H1 (cell line): ENCODE measurements at regions not wholly inside any gene's neighbourhood (a gene's known extent, or its start where the extent isn't known, plus 50 kb on each side); places are given as distances from the start of the nearest gene placed in this dataset.

ENCODE experiments used
- CTCF ChIA-PET: fragments of 300-600 bp; sonication (Branson Sonifier 250); formaldehyde crosslinking; loops from one replicate; lab custom pipeline; 2021; ENCODE audit not compliant: partially characterized antibody; lab: Charles Lee
- POLR2A ChIA-PET: fragments of 300-600 bp; sonication (Branson Sonifier 250); formaldehyde crosslinking; loops from one replicate; lab custom pipeline; 2021; ENCODE audit warnings: inconsistent platforms; ENCODE audit not compliant: partially characterized antibody; lab: Charles Lee
- DNase-seq, 2 experiments: peaks; one replicate each; pipeline versions ENCODE4 v3.0.0 to v3.0.0-alpha.2; 2010 to 2022; ENCODE audit warnings: low spot score in 2 of 2, low read depth in 1 of 2, mixed read lengths in 1 of 2
- FAIRE-seq: peaks from 2 replicates; lab custom pipeline; 2011; peaks lifted over from hg19 to GRCh38; lab: Jason Lieb, UNC
- H2AFZ ChIP-seq: 2 replicates; pipeline ENCODE4 v1.8.1; 2012; ENCODE audit warnings: low read length, inconsistent platforms
- H2AK5ac ChIP-seq: 2 replicates; pipeline ENCODE4 v1.6.1; 2013; ENCODE audit warnings: low read depth, low read length
- H2BK120ac ChIP-seq: replicated peaks from 2 replicates; pipeline ENCODE3; 2013; ENCODE audit warnings: low read depth, low read length, inconsistent platforms
- H2BK12ac ChIP-seq: 2 replicates; pipeline ENCODE4 v1.6.1; 2013; ENCODE audit warnings: low read depth, low read length
- H2BK15ac ChIP-seq: 2 replicates; pipeline ENCODE4 v1.6.1; 2013; ENCODE audit warnings: low read length
- H2BK20ac ChIP-seq: 2 replicates; pipeline ENCODE4 v1.6.1; 2013; ENCODE audit warnings: low read length
- H2BK5ac ChIP-seq: 2 replicates; pipeline ENCODE4 v1.6.1; 2013; ENCODE audit warnings: low read depth, low read length
- H3K14ac ChIP-seq: 2 replicates; pipeline ENCODE4 v1.6.1; 2013; ENCODE audit warnings: inconsistent platforms; ENCODE audit not compliant: insufficient read length
- H3K18ac ChIP-seq: 2 replicates; pipeline ENCODE4 v1.6.1; 2013; ENCODE audit warnings: low read length; ENCODE audit errors: extremely low read depth
- H3K23ac ChIP-seq: 2 replicates; pipeline ENCODE4 v1.6.1; 2013; ENCODE audit warnings: inconsistent platforms; ENCODE audit not compliant: insufficient read length
- H3K23me2 ChIP-seq: 2 replicates; pipeline ENCODE4 v1.6.1; 2013; ENCODE audit warnings: low read depth, low read length
- H3K27ac ChIP-seq: 2 replicates; pipeline ENCODE4 v1.6.1; 2011; ENCODE audit warnings: low read depth, low read length, inconsistent platforms
- H3K27me3 ChIP-seq, 4 experiments: replicated peaks in 1 of 4; 1 replicate in 1 of 4; 2 replicates in 3 of 4; pipeline versions ENCODE4 v1.6.1 to v1.8.1; 2011 to 2013; ENCODE audit warnings: low read length in 3 of 4, mild to moderate bottlenecking in 3 of 4, inconsistent platforms in 2 of 4, mixed read lengths in 2 of 4, moderate library complexity in 1 of 4; ENCODE audit not compliant: control insufficient read depth in 3 of 4, insufficient read depth in 3 of 4; ENCODE audit errors: extremely low read depth in 1 of 4
- H3K36me3 ChIP-seq, 4 experiments: 2 replicates each; pipeline versions ENCODE4 v1.6.1 to v1.8.1; 2011 to 2013; ENCODE audit warnings: mild to moderate bottlenecking in 4 of 4, low read length in 3 of 4, moderate library complexity in 2 of 4, control low read depth in 1 of 4, inconsistent platforms in 1 of 4; ENCODE audit not compliant: insufficient read depth in 4 of 4, control insufficient read depth in 2 of 4
- H3K4ac ChIP-seq: replicated peaks from 2 replicates; pipeline ENCODE3; 2013; ENCODE audit warnings: low read length, low read depth, mixed read lengths, inconsistent platforms; ENCODE audit not compliant: insufficient read length
- H3K4me1 ChIP-seq, 4 experiments: replicated peaks in 1 of 4; 1 replicate in 1 of 4; 2 replicates in 3 of 4; pipeline versions ENCODE4 v1.6.1 to v1.8.1; 2011 to 2013; ENCODE audit warnings: low read length in 3 of 4, inconsistent platforms in 2 of 4, mixed read lengths in 1 of 4; ENCODE audit not compliant: insufficient read depth in 4 of 4, control insufficient read depth in 3 of 4
- H3K4me2 ChIP-seq, 2 experiments: 2 replicates each; pipeline versions ENCODE4 v1.6.1 to v1.8.1; 2011 to 2013; ENCODE audit warnings: low read depth in 2 of 2, low read length in 2 of 2, control low read depth in 1 of 2, inconsistent platforms in 1 of 2, mild to moderate bottlenecking in 1 of 2; ENCODE audit not compliant: insufficient read depth in 1 of 2
- H3K4me3 ChIP-seq, 4 experiments: fragments of 200-600, 300-600 bp in 1 of 4; sonication (generic), shearing (Covaris generic), sonication (Bioruptor Twin) in 1 of 4; 2 replicates each; pipeline versions ENCODE4 v1.5.1 to v1.8.1; 2011 to 2016; ENCODE audit warnings: low read length in 4 of 4, low read depth in 3 of 4, control low read depth in 2 of 4, inconsistent platforms in 2 of 4, mild to moderate bottlenecking in 2 of 4, mixed read lengths in 1 of 4, moderate library complexity in 1 of 4; ENCODE audit not compliant: insufficient read depth in 2 of 4; ENCODE audit errors: extremely low read depth in 1 of 4
- H3K56ac ChIP-seq: replicated peaks from 2 replicates; pipeline ENCODE3; 2013; ENCODE audit warnings: low read depth, mild to moderate bottlenecking, mixed read lengths, low read length, inconsistent platforms; ENCODE audit not compliant: insufficient read length
- H3K79me1 ChIP-seq: 2 replicates; pipeline ENCODE4 v1.6.1; 2013; ENCODE audit warnings: low read depth, low read length, control low read depth
- H3K79me2 ChIP-seq, 2 experiments: 2 replicates each; pipeline versions ENCODE4 v1.6.1 to v1.8.1; 2012 to 2013; ENCODE audit warnings: low read length in 2 of 2, mild to moderate bottlenecking in 2 of 2, inconsistent platforms in 1 of 2; ENCODE audit not compliant: insufficient read depth in 2 of 2, control insufficient read depth in 1 of 2
- H3K9ac ChIP-seq, 4 experiments: replicated peaks in 1 of 4; 1 replicate in 1 of 4; 2 replicates in 3 of 4; pipeline versions ENCODE4 v1.6.1 to v1.8.1; 2011 to 2013; ENCODE audit warnings: low read depth in 3 of 4, low read length in 3 of 4, control low read depth in 2 of 4, mild to moderate bottlenecking in 2 of 4, moderate library complexity in 2 of 4, inconsistent platforms in 1 of 4; ENCODE audit errors: extremely low read depth in 1 of 4
- H3K9me3 ChIP-seq, 2 experiments: 2 replicates each; pipeline versions ENCODE4 v1.6.1 to v1.8.1; 2012 to 2013; ENCODE audit warnings: mild to moderate bottlenecking in 2 of 2, moderate library complexity in 2 of 2, control low read depth in 1 of 2, inconsistent platforms in 1 of 2, low read depth in 1 of 2, low read length in 1 of 2, mixed read lengths in 1 of 2; ENCODE audit not compliant: insufficient read depth in 2 of 2
- H4K20me1 ChIP-seq, 2 experiments: replicated peaks in 1 of 2; 2 replicates each; pipeline versions ENCODE3 to v1.8.1; 2011 to 2013; ENCODE audit warnings: inconsistent platforms in 2 of 2, low read length in 2 of 2, mild to moderate bottlenecking in 1 of 2; ENCODE audit not compliant: insufficient read depth in 2 of 2, control insufficient read depth in 1 of 2
- H4K5ac ChIP-seq: 2 replicates; pipeline ENCODE4 v1.6.1; 2013; ENCODE audit warnings: low read length, low read depth, mixed read lengths, inconsistent platforms; ENCODE audit not compliant: insufficient read length
- H4K8ac ChIP-seq: 2 replicates; pipeline ENCODE4 v1.8.0; 2013; ENCODE audit warnings: mild to moderate bottlenecking, moderate library complexity, low read length, inconsistent platforms; ENCODE audit not compliant: insufficient read depth; ENCODE audit errors: extremely low read depth
- H4K91ac ChIP-seq: replicated peaks from 2 replicates; pipeline ENCODE3; 2013; ENCODE audit warnings: low read length, mixed read lengths, inconsistent platforms; ENCODE audit not compliant: insufficient read length
- BACH1 ChIP-seq: IDR thresholded peaks from 2 replicates; pipeline ENCODE4 v1.6.1; 2012; ENCODE audit warnings: low read length, improper control_type of control experiment
- CTCF ChIP-seq, 3 experiments: IDR thresholded peaks; 1 replicate in 2 of 3; 2 replicates in 1 of 3; pipeline versions ENCODE4 v1.5.1 to v1.6.1; 2011; ENCODE audit warnings: low read length in 3 of 3, mild to moderate bottlenecking in 3 of 3, inconsistent platforms in 2 of 3, low read depth in 1 of 3, moderate library complexity in 1 of 3; ENCODE audit not compliant: insufficient read depth in 1 of 3; ENCODE audit errors: control extremely low read depth in 1 of 3
- EP300 ChIP-seq, 2 experiments: IDR thresholded peaks; 1 replicate in 1 of 2; 2 replicates in 1 of 2; pipeline ENCODE4 v1.6.1; 2011 to 2012; ENCODE audit warnings: low read depth in 2 of 2, low read length in 2 of 2, mild to moderate bottlenecking in 2 of 2, borderline replicate concordance in 1 of 2, inconsistent platforms in 1 of 2, moderate library complexity in 1 of 2
- GTF2F1 ChIP-seq: IDR thresholded peaks from 2 replicates; pipeline ENCODE4 v1.6.1; 2012; ENCODE audit warnings: low read depth, low read length, improper control_type of control experiment, borderline replicate concordance
- HDAC6 ChIP-seq: IDR thresholded peaks from one replicate; pipeline ENCODE4 v1.7.1; 2012; ENCODE audit warnings: low read depth, mild to moderate bottlenecking, inconsistent platforms, low read length, moderate library complexity
- JUN ChIP-seq: IDR thresholded peaks from 2 replicates; pipeline ENCODE4 v1.6.1; 2011; ENCODE audit warnings: low read depth, mild to moderate bottlenecking, improper control_type of control experiment, low read length
- KDM5A ChIP-seq: fragments of 200-600 bp; IDR thresholded peaks from 2 replicates; pipeline ENCODE4 v1.7.1; 2012; ENCODE audit warnings: mild to moderate bottlenecking, low read length, inconsistent platforms, mixed read lengths
- MAX ChIP-seq: IDR thresholded peaks from 2 replicates; pipeline ENCODE4 v1.6.1; 2012; ENCODE audit warnings: inconsistent platforms
- POLR2AphosphoS5 ChIP-seq: IDR thresholded peaks from 2 replicates; pipeline ENCODE4 v1.6.1; 2011; ENCODE audit warnings: low read depth, low read length
- POU5F1 ChIP-seq: IDR thresholded peaks from 2 replicates; pipeline ENCODE4 v1.6.1; 2011; ENCODE audit warnings: low read depth, mild to moderate bottlenecking, low read length, moderate library complexity
- RBBP5 ChIP-seq: IDR thresholded peaks from 2 replicates; pipeline ENCODE4 v1.7.1; 2012; ENCODE audit warnings: low read depth, mild to moderate bottlenecking, inconsistent platforms, low read length, moderate library complexity, borderline replicate concordance
- SP2 ChIP-seq: IDR thresholded peaks from 2 replicates; pipeline ENCODE4 v1.6.1; 2012; ENCODE audit warnings: mild to moderate bottlenecking, low read length, inconsistent platforms
- TEAD4 ChIP-seq: IDR thresholded peaks from 2 replicates; pipeline ENCODE4 v1.6.1; 2012; ENCODE audit warnings: low read depth, low read length, inconsistent platforms, mixed read lengths
- WGBS, 2 experiments: shearing (Covaris generic) in 1 of 2; methylation state at CpG; one replicate each; pipeline versions ENCODE4 v1.1.6 to v1.1.7; 2013 to 2015; ENCODE audit warnings: low lambda C conversion rate in 2 of 2, mixed read lengths in 2 of 2, inconsistent platforms in 1 of 2, low coverage in 1 of 2, missing lambda C conversion rate in 1 of 2; ENCODE audit not compliant: insufficient replicate concordance in 2 of 2, insufficient coverage in 1 of 2, insufficient read length in 1 of 2; ENCODE audit errors: extremely low coverage in 1 of 2, missing lambda C conversion rate in 1 of 2; 5-methylcytosine and 5-hydroxymethylcytosine counted together

DNA sequence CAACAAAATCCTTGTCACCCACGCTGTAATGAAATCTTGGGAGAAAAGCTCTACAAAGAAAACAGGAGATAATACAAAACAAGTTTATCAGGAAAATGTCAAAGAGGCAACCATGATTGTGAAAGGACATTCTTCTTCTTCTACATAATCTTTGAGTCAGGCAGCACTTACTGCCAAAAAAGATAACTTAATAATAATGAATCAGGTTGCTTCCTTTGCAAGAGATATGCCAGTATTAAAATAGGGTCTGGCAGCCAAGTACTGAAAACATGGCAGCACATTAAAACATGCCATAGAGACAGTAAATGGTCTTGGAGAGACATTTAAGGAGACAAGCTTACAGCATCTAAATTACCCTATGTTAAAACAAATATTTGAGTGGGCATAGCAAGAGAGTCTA is 1573.4 kb downstream of the EFNA5 start:
- CTCF ChIA-PET: interaction anchor here (0.6 to 0.7 kb wide), 2 partner anchors 24 to 210 kb away, joined by 3 to 4 read pairs; no protein-coding TSS in a partner anchor
- POLR2A ChIA-PET: no interaction called here
- TF ChIP-seq GTF2F1 (no peak), TEAD4 (no peak), POLR2AphosphoS5 (no peak), KDM5A (no peak), HDAC6 (no peak), SP2 (no peak), RBBP5 (no peak), CTCF (IDR thresholded peaks at IDR 0.05; ENCODE audit: control extremely low read depth in 1 of 3, insufficient read depth in 1 of 3, low read depth in 1 of 3, low read length in 3 of 3) (no peak), JUN (no peak), MAX (no peak), POU5F1 (no peak), EP300 (IDR thresholded peaks at IDR 0.05; ENCODE audit: borderline replicate concordance in 1 of 2, low read depth in 2 of 2, low read length in 2 of 2) (no peak), BACH1 (no peak)

More for the DNA sequence above, 1573.4 kb downstream of the EFNA5 start:
- Histone ChIP-seq H3K23ac (no peak overlapping the region), H3K79me1 (no peaks in the 10 kb centered on the region), H4K20me1 (no peaks in the 10 kb centered on the region), H3K14ac (no peak overlapping the region), H4K5ac (no peak overlapping the region), H4K91ac (no peak overlapping the region), H2AFZ (no peak overlapping the region), H2BK20ac (no peak overlapping the region), H3K27me3 (no peaks in the 10 kb centered on the region), H3K4me1 (peaks cover 0 to 3% (median 0%) of the 10 kb centered on the region in 4 experiments; a peak in 2 of 7 replicates), H3K27ac (no peak overlapping the region), H2BK15ac (no peak overlapping the region), H2BK12ac (no peak overlapping the region), H2BK120ac (no peak overlapping the region), H3K18ac (no peak overlapping the region), H3K9ac (no peak overlapping the region), H3K56ac (no peak overlapping the region), H2AK5ac (no peak overlapping the region), H3K23me2 (no peaks in the 10 kb centered on the region), H3K4me2 (no peak overlapping the region), H3K4ac (no peak overlapping the region), H2BK5ac (no peak overlapping the region), H3K79me2 (no peaks in the 10 kb centered on the region), H4K8ac (no peak overlapping the region), H3K4me3 (no peak overlapping the region), H3K9me3 (no peaks in the 10 kb centered on the region), H3K36me3 (no peaks in the 10 kb centered on the region)
- WGBS, 2 experiments: 91% methylated on average over 1 of the region's 1 CpG; no CpG with 5 or more reads in 1 of the 2 experiments
- DNase-seq: no peak
- FAIRE-seq: no peak
